ENCODE measurements at regions not wholly inside any gene's neighbourhood (a gene's known extent, or its start where the extent isn't known, plus 50 kb on each side); places are given as distances from the start of the nearest gene placed in this dataset.

- no peak for TF ChIP-seq CTCF (conservative IDR thresholded peaks at IDR 0.05)
- no peak for TF ChIP-seq EZH2 (IDR thresholded peaks at IDR 0.05; ENCODE audit: low read depth)
Measured at GRCh38 chr6:150734235-150734634, 131.3 kb upstream of the MTHFD1L start.

Measured in PC-9 (cell line).